SK-N-SH (cell line): ENCODE measurements at regions not wholly inside any gene's neighbourhood (a gene's known extent, or its start where the extent isn't known, plus 50 kb on each side); places are given as distances from the start of the nearest gene placed in this dataset.

Experiments used
- CTCF ChIA-PET: fragments of 300-600, 350-600 bp; formaldehyde crosslinking; extraction: SDS; loops from one replicate; lab custom pipeline; 2021; lab: Yijun Ruan, JAX
- POLR2A ChIA-PET: fragments of 350-600 bp; sonication (Branson Sonifier 250); formaldehyde crosslinking; extraction: SDS; loops from one replicate; lab custom pipeline; 2020; ENCODE audit warnings: antibody characterized with exemption, inconsistent platforms; lab: Yijun Ruan, JAX
- DNase-seq: peaks from one replicate; pipeline ENCODE4 v3.0.0; 2012
- H2AFZ ChIP-seq: fragments of 200-600 bp; sonication (generic); 2 replicates; pipeline ENCODE4 v1.8.1; 2016; ENCODE audit warnings: antibody characterized with exemption, mild to moderate bottlenecking, low read depth
- H3F3A ChIP-seq: fragments of 200-600 bp; sonication (generic); replicated peaks from 2 replicates; pipeline ENCODE3; 2016; ENCODE audit warnings: antibody characterized with exemption, mild to moderate bottlenecking; ENCODE audit not compliant: insufficient read depth
- H3K27ac ChIP-seq, 2 experiments: fragments of 200-500 bp in 1 of 2; fragments of 200-600 bp in 1 of 2; sonication (Bioruptor generic) in 1 of 2; sonication (generic), shearing (Covaris generic) in 1 of 2; 2 replicates each; pipeline versions ENCODE4 v1.5.1 to v1.6.1; 2014 to 2016; ENCODE audit warnings: low read depth in 2 of 2, inconsistent platforms in 1 of 2, low read length in 1 of 2, mild to moderate bottlenecking in 1 of 2, mixed read lengths in 1 of 2
- H3K27me3 ChIP-seq: fragments of 200-600 bp; sonication (generic), shearing (Covaris generic); 2 replicates; pipeline ENCODE4 v1.6.1; 2016; ENCODE audit warnings: mixed run types; ENCODE audit not compliant: insufficient read depth
- H3K36me3 ChIP-seq, 2 experiments: fragments of 200-500 bp in 1 of 2; fragments of 200-600 bp in 1 of 2; sonication (Bioruptor generic) in 1 of 2; sonication (generic) in 1 of 2; replicated peaks in 1 of 2; 2 replicates each; pipeline versions ENCODE3 to v1.5.1; 2014 to 2016; ENCODE audit warnings: low read length in 1 of 2, mild to moderate bottlenecking in 1 of 2; ENCODE audit not compliant: insufficient read depth in 2 of 2, control insufficient read depth in 1 of 2
- H3K4me1 ChIP-seq, 2 experiments: fragments of 200-500 bp in 1 of 2; fragments of 200-600 bp in 1 of 2; sonication (Bioruptor generic) in 1 of 2; sonication (generic), shearing (Covaris generic) in 1 of 2; 2 replicates each; pipeline versions ENCODE4 v1.5.1 to v1.6.1; 2014 to 2016; ENCODE audit warnings: low read depth in 1 of 2, low read length in 1 of 2, mixed run types in 1 of 2; ENCODE audit not compliant: insufficient read depth in 2 of 2, control insufficient read depth in 1 of 2
- H3K4me2 ChIP-seq: fragments of 200-600 bp; sonication (generic), shearing (Covaris generic); 2 replicates; pipeline ENCODE4 v1.6.1; 2017; ENCODE audit warnings: mixed run types
- H3K4me3 ChIP-seq, 2 experiments: fragments of 200-500 bp in 1 of 2; fragments of 200-600 bp in 1 of 2; sonication (Bioruptor generic) in 1 of 2; sonication (generic), shearing (Covaris generic) in 1 of 2; 2 replicates each; pipeline versions ENCODE4 v1.5.1 to v1.8.1; 2014 to 2016; ENCODE audit warnings: low read depth in 2 of 2, inconsistent platforms in 1 of 2, low read length in 1 of 2, mild to moderate bottlenecking in 1 of 2, mixed read lengths in 1 of 2, moderate library complexity in 1 of 2
- H3K79me2 ChIP-seq: fragments of 200-600 bp; sonication (generic); 2 replicates; pipeline ENCODE4 v1.8.1; 2017; ENCODE audit warnings: mild to moderate bottlenecking; ENCODE audit not compliant: insufficient read depth
- H3K9ac ChIP-seq: fragments of 200-600 bp; sonication (generic); 2 replicates; pipeline ENCODE4 v1.6.1; 2017; ENCODE audit warnings: mixed run types
- H3K9me2 ChIP-seq: fragments of 200-600 bp; sonication (generic); 2 replicates; pipeline ENCODE4 v1.6.1; 2017; ENCODE audit warnings: mixed run types
- H3K9me3 ChIP-seq: fragments of 200-600 bp; sonication (generic); 2 replicates; pipeline ENCODE4 v1.6.1; 2017; ENCODE audit warnings: mixed run types, mild to moderate bottlenecking, moderate library complexity
- H4K20me1 ChIP-seq: fragments of 200-600 bp; sonication (generic); 2 replicates; pipeline ENCODE4 v1.6.1; 2017; ENCODE audit warnings: mild to moderate bottlenecking, mixed run types; ENCODE audit not compliant: insufficient read depth
- CHD2 ChIP-seq: fragments of 150-350 bp; IDR thresholded peaks from 2 replicates; pipeline ENCODE4 v1.6.1; 2018; ENCODE audit warnings: low read length; ENCODE audit not compliant: partially characterized antibody
- CTCF ChIP-seq: fragments of 200-600 bp; sonication (generic); IDR thresholded peaks from 2 replicates; pipeline ENCODE4 v1.6.1; 2017; ENCODE audit warnings: antibody characterized with exemption, mild to moderate bottlenecking, moderate library complexity
- ELF1 ChIP-seq: IDR thresholded peaks from 2 replicates; pipeline ENCODE4 v1.4.0; 2012
- EP300 ChIP-seq, 2 experiments: IDR thresholded peaks; 2 replicates each; pipeline versions ENCODE4 v1.4.0 to v1.6.1; 2012; ENCODE audit warnings: borderline replicate concordance in 1 of 2, low read depth in 1 of 2, low read length in 1 of 2
- EZH2phosphoT487 ChIP-seq: fragments of 200-600 bp; sonication (generic); IDR thresholded peaks from 2 replicates; pipeline ENCODE4 v1.6.1; 2017; ENCODE audit warnings: low read depth, mixed run types, mild to moderate bottlenecking, antibody characterized with exemption, moderate library complexity, borderline replicate concordance
- FOSL2 ChIP-seq: IDR thresholded peaks from 2 replicates; pipeline ENCODE4 v1.4.0; 2012; ENCODE audit warnings: low read depth, mild to moderate bottlenecking, moderate library complexity, borderline replicate concordance
- FOXJ3 ChIP-seq: sonication (generic); formaldehyde crosslinking; IDR thresholded peaks from 2 replicates; pipeline ENCODE4 v1.5.1; 2020; ENCODE audit warnings: mild to moderate bottlenecking, missing genetic modification reagents
- FOXM1 ChIP-seq: IDR thresholded peaks from 2 replicates; pipeline ENCODE4 v1.4.0; 2012; ENCODE audit warnings: low read depth, mild to moderate bottlenecking
- GABPA ChIP-seq: IDR thresholded peaks from 2 replicates; pipeline ENCODE4 v1.4.0; 2012; ENCODE audit warnings: low read depth, mild to moderate bottlenecking
- GATA2 ChIP-seq: sonication (generic); formaldehyde crosslinking; IDR thresholded peaks from 2 replicates; pipeline ENCODE4 v1.5.0; 2020; ENCODE audit warnings: mild to moderate bottlenecking, missing genetic modification reagents
- JUND ChIP-seq: IDR thresholded peaks from 2 replicates; pipeline ENCODE4 v1.4.0; 2012
- NRF1 ChIP-seq: IDR thresholded peaks from 2 replicates; pipeline ENCODE4 v1.6.1; 2012; ENCODE audit warnings: low read depth, mild to moderate bottlenecking, low read length
- RCOR1 ChIP-seq: fragments of 150-350 bp; IDR thresholded peaks from 2 replicates; pipeline ENCODE4 v1.6.1; 2017; ENCODE audit warnings: antibody characterized with exemption, low read length
- RFX5 ChIP-seq: IDR thresholded peaks from 2 replicates; pipeline ENCODE4 v1.6.1; 2012; ENCODE audit warnings: mild to moderate bottlenecking, improper control_type of control experiment, low read length
- SMC3 ChIP-seq: IDR thresholded peaks from 2 replicates; pipeline ENCODE4 v1.6.1; 2012; ENCODE audit warnings: low read depth, low read length, improper control_type of control experiment
- TAF1 ChIP-seq: IDR thresholded peaks from 2 replicates; pipeline ENCODE4 v1.6.1; 2012; ENCODE audit warnings: low read depth, mild to moderate bottlenecking, low read length, moderate library complexity, borderline replicate concordance
- YY1 ChIP-seq: IDR thresholded peaks from 2 replicates; pipeline ENCODE4 v1.4.0; 2012; ENCODE audit warnings: low read depth, mild to moderate bottlenecking
- WGBS: methylation state at CpG from one replicate; pipeline ENCODE4 v1.1.6; 2017; ENCODE audit warnings: low lambda C conversion rate; 5-methylcytosine and 5-hydroxymethylcytosine counted together

- DNase-seq = no peak
- Histone ChIP-seq H3K9me2 (no peaks in the 10 kb centered on the region), H3K4me1 (peaks cover 0 to 10% of the 10 kb centered on the region in 2 experiments; a peak in 1 of 4 replicates), H3F3A (no peaks in the 10 kb centered on the region), H3K27ac (no peak overlapping the region), H3K4me2 (no peak overlapping the region), H3K4me3 (no peak overlapping the region), H3K79me2 (no peaks in the 10 kb centered on the region), H3K27me3 (no peaks in the 10 kb centered on the region), H3K36me3 (no peaks in the 10 kb centered on the region), H3K9ac (no peak overlapping the region), H2AFZ (no peak overlapping the region), H3K9me3 (no peaks in the 10 kb centered on the region; the same call in 1 of the 2 replicates), H4K20me1 (no peaks in the 10 kb centered on the region)
- ChIA-PET POLR2A (no interaction called here), CTCF (interaction anchor here (1.3 kb wide), 2 partner anchors 16 to 20 kb away, joined by 3 to 4 read pairs; no protein-coding TSS in a partner anchor)
- WGBS = 33% methylated on average over 11 of the region's 11 CpGs
- TF ChIP-seq NRF1 (no peak), EZH2phosphoT487 (no peak), JUND (no peak), EP300 (IDR thresholded peaks at IDR 0.05; ENCODE audit: borderline replicate concordance in 1 of 2, low read depth in 1 of 2, low read length in 1 of 2) (no peak), SMC3 (no peak), ELF1 (no peak), TAF1 (no peak), FOSL2 (no peak), GABPA (no peak), CTCF (no peak), RFX5 (no peak), GATA2 (CRISPR knock-in tag) (no peak)
Observed at GRCh38 chr12:131537267-131537958, 173.5 kb upstream of the SFSWAP start.

GRCh38 chr12:131539381-131539780 lies 171.5 kb upstream of the SFSWAP start:
- H3K27ac ChIP-seq = no peak overlapping the region
- no peaks in the 10 kb centered on the region for H3K27me3 ChIP-seq
- H3K9me3 ChIP-seq = no peaks in the 10 kb centered on the region; the same call in 1 of the 2 replicates
- H4K20me1 ChIP-seq = no peaks in the 10 kb centered on the region
- H3K4me1 ChIP-seq = peaks cover 0 to 9% of the 10 kb centered on the region in 2 experiments; a peak in 1 of 4 replicates
- no peaks in the 10 kb centered on the region for H3K36me3 ChIP-seq
- H2AFZ ChIP-seq = no peak overlapping the region
- H3K4me2 ChIP-seq = no peak overlapping the region
- CTCF ChIA-PET = no interaction called here
- DNase-seq = no peak
- TF ChIP-seq YY1 (no peak), FOXJ3 (no peak), CHD2 (no peak), RCOR1 (no peak), SMC3 (no peak), FOXM1 (no peak)
- H3F3A ChIP-seq = no peaks in the 10 kb centered on the region
- H3K9me2 ChIP-seq = no peaks in the 10 kb centered on the region
- POLR2A ChIA-PET = no interaction called here
- H3K9ac ChIP-seq = no peak overlapping the region
- H3K4me3 ChIP-seq = no peak overlapping the region
- no peaks in the 10 kb centered on the region for H3K79me2 ChIP-seq
- 68% methylated on average over 2 of the region's 2 CpGs for WGBS
